Tibial nerve (tissue), 4 donors: ENCODE measurements at regions not wholly inside any gene's neighbourhood (a gene's known extent, or its start where the extent isn't known, plus 50 kb on each side); places are given as distances from the start of the nearest gene placed in this dataset.

Experiments
- DNase-seq, 2 donors: peaks; one replicate each; pipeline ENCODE4 v3.0.0-alpha.2; 2019; ENCODE audit warnings: low spot score in 2 of 2
- H3K27ac ChIP-seq, 4 donors: fragments of 200-600 bp; sonication (generic) in 3 of 4; one replicate each; pipeline ENCODE4 v1.5.1; 2017 to 2019; ENCODE audit warnings: mild to moderate bottlenecking in 1 of 4
- H3K27me3 ChIP-seq, 2 donors: fragments of 200-600 bp; sonication (generic) in 1 of 2; one replicate each; pipeline versions ENCODE4 v1.5.1 to v1.6.0; 2017 to 2019
- H3K36me3 ChIP-seq, 3 donors: fragments of 200-600 bp; sonication (generic); one replicate each; pipeline ENCODE4 v1.5.1; 2018 to 2019
- H3K4me1 ChIP-seq, 4 donors: fragments of 200-600 bp; sonication (generic) in 3 of 4; one replicate each; pipeline ENCODE4 v1.5.1; 2017 to 2019
- H3K4me3 ChIP-seq, 4 donors: fragments of 200-600 bp; sonication (generic) in 3 of 4; one replicate each; pipeline ENCODE4 v1.5.1; 2017 to 2019; ENCODE audit warnings: mild to moderate bottlenecking in 1 of 4, moderate library complexity in 1 of 4
- H3K9me3 ChIP-seq, 4 donors: fragments of 200-600 bp; sonication (generic) in 3 of 4; one replicate each; pipeline ENCODE4 v1.5.1; 2017 to 2019
- CTCF ChIP-seq, 5 experiments: fragments of 200-600 bp in 3 of 5; fragments of 450-650 bp in 2 of 5; sonication (generic) in 3 of 5; IDR thresholded peaks; one replicate each; pipeline ENCODE4 v1.5.1; 2016 to 2019; ENCODE audit warnings: antibody characterized with exemption in 5 of 5, mild to moderate bottlenecking in 3 of 5, moderate library complexity in 2 of 5
- EP300 ChIP-seq, 2 donors: sonication (generic); formaldehyde crosslinking; IDR thresholded peaks; one replicate each; pipeline ENCODE4 v1.6.1; 2017; ENCODE audit warnings: antibody characterized with exemption in 2 of 2, mild to moderate bottlenecking in 1 of 2
- POLR2A ChIP-seq, 2 donors: fragments of 450-650 bp; IDR thresholded peaks; one replicate each; pipeline ENCODE4 v1.6.1; 2017; ENCODE audit warnings: antibody characterized with exemption in 2 of 2, mild to moderate bottlenecking in 2 of 2, moderate library complexity in 2 of 2
- WGBS, 2 donors: methylation state at CpG; one replicate each; pipeline ENCODE4 v1.1.5; 2018; 5-methylcytosine and 5-hydroxymethylcytosine counted together

- no peaks in the 10 kb centered on the region for H3K36me3 ChIP-seq
- H3K27ac ChIP-seq: no peak overlapping the region
- DNase-seq: no peak
- H3K4me3 ChIP-seq: no peak overlapping the region
- H3K9me3 ChIP-seq: no peaks in the 10 kb centered on the region
- no peaks in the 10 kb centered on the region for H3K4me1 ChIP-seq
- H3K27me3 ChIP-seq: no peaks in the 10 kb centered on the region
- 90 to 95% methylated on average over 3 of the region's 3 CpGs for WGBS, 2 donors
- no peak for TF ChIP-seq EP300 (IDR thresholded peaks at IDR 0.05)
- no peak for TF ChIP-seq POLR2A (IDR thresholded peaks at IDR 0.05)
- no peak for TF ChIP-seq CTCF (IDR thresholded peaks at IDR 0.05)
Measured at GRCh38 chrX:96446524-96446923, 238.1 kb upstream of the DIAPH2 start.

DNA sequence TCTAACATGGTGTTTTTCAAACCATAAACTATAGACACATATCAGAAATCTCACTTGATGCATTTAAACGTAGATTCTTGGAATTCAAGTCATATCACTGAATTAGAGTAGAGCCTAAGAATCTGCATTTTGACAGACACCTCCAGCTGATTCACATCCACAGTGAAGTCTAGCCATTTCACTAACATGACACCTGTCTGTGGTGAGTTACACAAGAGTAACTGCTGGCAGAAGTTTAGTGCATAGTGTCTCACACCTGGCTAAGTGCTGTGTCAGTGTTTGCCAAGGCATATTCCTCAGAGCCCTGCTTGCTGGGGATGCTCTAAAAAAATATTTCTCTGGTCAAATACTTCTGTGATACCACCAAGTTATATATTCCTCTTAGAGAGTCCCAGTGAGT, 237.5 kb upstream of the DIAPH2 start:
- Histone ChIP-seq H3K27ac (no peak overlapping the region), H3K36me3 (no peaks in the 10 kb centered on the region), H3K4me1 (no peaks in the 10 kb centered on the region), H3K4me3 (no peak overlapping the region), H3K9me3 (no peaks in the 10 kb centered on the region), H3K27me3 (no peaks in the 10 kb centered on the region)
- WGBS, 2 donors: 67 to 93% methylated on average over 1 of the region's 1 CpG
- DNase-seq: no peak
- TF ChIP-seq POLR2A (IDR thresholded peaks at IDR 0.05): no peak
- no peak for TF ChIP-seq CTCF (IDR thresholded peaks at IDR 0.05)
- TF ChIP-seq EP300 (IDR thresholded peaks at IDR 0.05): no peak

DNA sequence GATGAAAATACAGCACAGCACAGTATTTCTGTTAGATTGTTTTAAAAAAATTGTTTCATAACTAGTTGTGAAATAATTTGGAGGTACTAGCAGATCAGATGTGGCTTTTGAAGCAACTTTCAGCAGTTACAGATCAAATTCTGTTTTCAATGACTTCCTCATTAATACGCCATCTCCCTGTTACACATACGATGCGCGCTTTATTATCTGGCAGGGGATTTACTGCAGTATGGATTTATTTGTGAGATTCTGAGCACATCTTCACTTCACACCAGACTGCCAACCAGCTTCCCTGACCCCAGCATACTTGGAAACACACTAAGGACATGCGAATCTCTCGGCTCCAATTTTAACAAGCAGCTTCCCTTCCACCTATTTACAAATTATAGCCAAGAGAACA, 235.5 kb upstream of the DIAPH2 start:
- H3K9me3 ChIP-seq: no peaks in the 10 kb centered on the region
- H3K27ac ChIP-seq: no peak overlapping the region
- H3K4me3 ChIP-seq: no peak overlapping the region
- peaks cover 0 to 5% of the 10 kb centered on the region in 2 donors for H3K27me3 ChIP-seq
- DNase-seq: no peak
- H3K4me1 ChIP-seq: no peaks in the 10 kb centered on the region
- TF ChIP-seq CTCF (IDR thresholded peaks at IDR 0.05) (no peak), POLR2A (IDR thresholded peaks at IDR 0.05) (no peak), EP300 (IDR thresholded peaks at IDR 0.05) (no peak)
- WGBS, 2 donors: 86% methylated on average over 6 of the region's 6 CpGs
- H3K36me3 ChIP-seq: no peaks in the 10 kb centered on the region

GRCh38 chrX:96449896-96450295, 234.7 kb upstream of the DIAPH2 start:
- no peaks in the 10 kb centered on the region for H3K36me3 ChIP-seq
- no peak for DNase-seq
- no peak for TF ChIP-seq POLR2A (IDR thresholded peaks at IDR 0.05)
- no peak overlapping the region for H3K27ac ChIP-seq
- H3K9me3 ChIP-seq: no peaks in the 10 kb centered on the region
- no peak overlapping the region for H3K4me3 ChIP-seq
- peaks cover 0 to 5% of the 10 kb centered on the region in 2 donors for H3K27me3 ChIP-seq
- H3K4me1 ChIP-seq: no peaks in the 10 kb centered on the region

DNA sequence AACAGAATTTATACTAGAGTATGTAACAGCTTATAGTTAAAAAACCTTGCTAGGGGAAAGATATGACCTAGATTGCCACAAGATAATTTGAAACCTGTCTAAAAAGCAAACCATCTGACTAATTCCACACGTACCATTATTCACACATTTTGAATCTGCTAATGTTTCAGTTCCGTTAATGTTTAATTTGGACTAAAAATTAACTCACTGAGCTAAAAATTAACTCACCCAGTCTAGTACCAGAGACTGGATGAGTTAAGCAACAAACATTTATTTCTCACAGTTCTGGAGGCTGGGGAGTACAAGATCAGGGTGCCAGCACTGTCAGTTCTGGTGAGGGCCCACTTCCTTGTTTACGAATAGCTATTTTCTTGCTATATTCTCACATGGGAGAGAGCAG, 231.5 kb upstream of the DIAPH2 start:
- 77 to 91% methylated on average over 3 of the region's 3 CpGs for WGBS, 2 donors
- no peak overlapping the region for H3K27ac ChIP-seq
- H3K9me3 ChIP-seq: no peaks in the 10 kb centered on the region
- no peaks in the 10 kb centered on the region for H3K36me3 ChIP-seq
- H3K4me3 ChIP-seq: no peak overlapping the region
- no peaks in the 10 kb centered on the region for H3K4me1 ChIP-seq
- peaks cover 0 to 5% of the 10 kb centered on the region in 2 donors for H3K27me3 ChIP-seq
- no peak for DNase-seq
- no peak for TF ChIP-seq POLR2A (IDR thresholded peaks at IDR 0.05)
- no peak for TF ChIP-seq EP300 (IDR thresholded peaks at IDR 0.05)
- no peak for TF ChIP-seq CTCF (IDR thresholded peaks at IDR 0.05)

- H3K9me3 ChIP-seq: no peaks in the 10 kb centered on the region
- TF ChIP-seq CTCF (IDR thresholded peaks at IDR 0.05): no peak
- no peak for TF ChIP-seq EP300 (IDR thresholded peaks at IDR 0.05)
- TF ChIP-seq POLR2A (IDR thresholded peaks at IDR 0.05): no peak
- 82 to 100% methylated on average over 3 of the region's 3 CpGs for WGBS, 2 donors
Measured at GRCh38 chrX:96455078-96455477, 229.6 kb upstream of the DIAPH2 start.

More at GRCh38 chrX:96455078-96455477, 229.6 kb upstream of the DIAPH2 start:
- DNase-seq: no peak
- Histone ChIP-seq H3K4me3 (no peak overlapping the region), H3K27ac (no peak overlapping the region), H3K27me3 (peaks cover 0 to 6% of the 10 kb centered on the region in 2 donors), H3K36me3 (no peaks in the 10 kb centered on the region), H3K4me1 (no peaks in the 10 kb centered on the region)
